ENCODE measurements at regions not wholly inside any gene's neighbourhood (a gene's known extent, or its start where the extent isn't known, plus 50 kb on each side); places are given as distances from the start of the nearest gene placed in this dataset.

GRCh38 chr1:82045221-82045620 is 244.5 kb downstream of the ADGRL2 start:
- TF ChIP-seq SIN3A (IDR thresholded peaks at IDR 0.05; ENCODE audit: borderline replicate concordance, insufficient read depth, low read length) (no peak), FOXP2 (optimal IDR thresholded peaks at IDR 0.05; ENCODE audit: borderline replicate concordance, extremely low read depth, extremely low read length, insufficient read depth) (no peak), TAF1 (IDR thresholded peaks at IDR 0.05; ENCODE audit: borderline replicate concordance, insufficient read depth, low read length) (no peak), POLR2AphosphoS5 (IDR thresholded peaks at IDR 0.05; ENCODE audit: low read depth, low read length) (no peak)
- TF ChIP-seq, protein P1, sequence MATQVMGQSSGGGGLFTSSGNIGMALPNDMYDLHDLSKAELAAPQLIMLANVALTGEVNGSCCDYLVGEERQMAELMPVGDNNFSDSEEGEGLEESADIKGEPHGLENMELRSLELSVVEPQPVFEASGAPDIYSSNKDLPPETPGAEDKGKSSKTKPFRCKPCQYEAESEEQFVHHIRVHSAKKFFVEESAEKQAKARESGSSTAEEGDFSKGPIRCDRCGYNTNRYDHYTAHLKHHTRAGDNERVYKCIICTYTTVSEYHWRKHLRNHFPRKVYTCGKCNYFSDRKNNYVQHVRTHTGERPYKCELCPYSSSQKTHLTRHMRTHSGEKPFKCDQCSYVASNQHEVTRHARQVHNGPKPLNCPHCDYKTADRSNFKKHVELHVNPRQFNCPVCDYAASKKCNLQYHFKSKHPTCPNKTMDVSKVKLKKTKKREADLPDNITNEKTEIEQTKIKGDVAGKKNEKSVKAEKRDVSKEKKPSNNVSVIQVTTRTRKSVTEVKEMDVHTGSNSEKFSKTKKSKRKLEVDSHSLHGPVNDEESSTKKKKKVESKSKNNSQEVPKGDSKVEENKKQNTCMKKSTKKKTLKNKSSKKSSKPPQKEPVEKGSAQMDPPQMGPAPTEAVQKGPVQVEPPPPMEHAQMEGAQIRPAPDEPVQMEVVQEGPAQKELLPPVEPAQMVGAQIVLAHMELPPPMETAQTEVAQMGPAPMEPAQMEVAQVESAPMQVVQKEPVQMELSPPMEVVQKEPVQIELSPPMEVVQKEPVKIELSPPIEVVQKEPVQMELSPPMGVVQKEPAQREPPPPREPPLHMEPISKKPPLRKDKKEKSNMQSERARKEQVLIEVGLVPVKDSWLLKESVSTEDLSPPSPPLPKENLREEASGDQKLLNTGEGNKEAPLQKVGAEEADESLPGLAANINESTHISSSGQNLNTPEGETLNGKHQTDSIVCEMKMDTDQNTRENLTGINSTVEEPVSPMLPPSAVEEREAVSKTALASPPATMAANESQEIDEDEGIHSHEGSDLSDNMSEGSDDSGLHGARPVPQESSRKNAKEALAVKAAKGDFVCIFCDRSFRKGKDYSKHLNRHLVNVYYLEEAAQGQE (IDR thresholded peaks at IDR 0.05; ENCODE audit: insufficient read depth in 1 of 2, low read depth in 2 of 2, low read length in 2 of 2): no peak

DNA sequence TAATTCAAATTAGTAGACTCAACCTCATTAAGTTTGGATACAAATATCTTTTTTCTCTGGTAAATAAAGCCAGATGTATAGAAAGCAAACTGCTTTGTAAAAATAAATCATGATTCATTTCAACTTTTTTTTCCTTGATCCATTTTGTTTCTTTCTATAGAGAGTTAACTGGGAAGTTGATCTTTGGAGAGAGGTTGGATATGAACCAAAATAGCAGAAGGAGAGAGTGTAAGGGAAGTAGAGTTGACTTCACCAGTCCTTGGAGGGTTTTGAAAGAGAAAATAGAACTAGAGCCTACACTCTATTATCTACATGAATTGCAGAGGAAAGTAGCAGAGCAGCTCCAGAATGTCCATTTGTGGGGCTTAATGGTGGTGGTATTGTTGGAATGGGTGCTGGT is 243.8 kb downstream of the ADGRL2 start:
- no peak for TF ChIP-seq SIN3A (IDR thresholded peaks at IDR 0.05; ENCODE audit: borderline replicate concordance, insufficient read depth, low read length)
- TF ChIP-seq POLR2AphosphoS5 (IDR thresholded peaks at IDR 0.05; ENCODE audit: low read depth, low read length): no peak
- TF ChIP-seq, protein P1 (IDR thresholded peaks at IDR 0.05; ENCODE audit: insufficient read depth in 1 of 2, low read depth in 2 of 2, low read length in 2 of 2): no peak
- TF ChIP-seq FOXP2 (optimal IDR thresholded peaks at IDR 0.05; ENCODE audit: borderline replicate concordance, extremely low read depth, extremely low read length, insufficient read depth): no peak
- no peak for TF ChIP-seq TAF1 (IDR thresholded peaks at IDR 0.05; ENCODE audit: borderline replicate concordance, insufficient read depth, low read length)

GRCh38 chr1:82044111-82044510 is 243.4 kb downstream of the ADGRL2 start:
- no peak for TF ChIP-seq TAF1 (IDR thresholded peaks at IDR 0.05; ENCODE audit: borderline replicate concordance, insufficient read depth, low read length)
- TF ChIP-seq, protein P1 (IDR thresholded peaks at IDR 0.05; ENCODE audit: insufficient read depth in 1 of 2, low read depth in 2 of 2, low read length in 2 of 2): no peak

DNA sequence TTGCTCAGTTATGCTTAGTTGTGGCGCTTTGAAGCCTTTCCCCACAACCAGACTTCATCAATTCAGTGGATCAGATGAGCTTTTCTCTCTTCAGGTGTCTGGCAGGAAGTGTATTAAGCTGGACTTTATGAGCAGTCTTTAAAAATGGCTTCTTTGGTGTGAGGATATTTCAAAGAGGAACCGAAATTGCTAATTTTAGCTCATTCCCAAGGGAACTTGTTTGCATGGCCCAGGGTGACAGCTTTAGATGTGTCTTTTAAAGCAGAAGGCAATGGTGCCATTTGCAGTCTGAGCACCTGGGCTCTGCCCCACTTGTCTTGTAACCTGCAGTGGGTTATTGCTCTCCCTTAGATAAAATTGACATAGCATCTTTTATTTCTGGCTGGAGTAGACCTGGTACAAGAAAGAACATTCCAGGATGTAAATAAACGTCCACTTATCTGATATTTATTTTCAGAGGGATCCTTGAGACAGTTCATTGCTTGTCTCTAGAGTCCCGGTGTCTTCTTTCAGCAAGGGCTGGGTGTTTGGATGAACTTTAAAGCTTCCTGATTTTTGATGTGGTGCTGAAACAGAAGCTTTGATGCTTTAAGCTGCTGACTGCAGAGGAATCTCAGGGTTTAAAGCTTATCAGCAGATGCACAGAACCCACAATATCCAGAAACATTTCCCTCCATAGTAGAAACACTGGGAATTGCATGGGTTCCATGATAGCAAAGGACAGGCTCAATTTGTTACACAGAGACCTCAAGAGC is 241.7 kb downstream of the ADGRL2 start:
- TF ChIP-seq, protein P1 (IDR thresholded peaks at IDR 0.05; ENCODE audit: insufficient read depth in 1 of 2, low read depth in 2 of 2, low read length in 2 of 2): no peak
- TF ChIP-seq FOXP2 (optimal IDR thresholded peaks at IDR 0.05; ENCODE audit: borderline replicate concordance, extremely low read depth, extremely low read length, insufficient read depth): no peak
- no peak for TF ChIP-seq TAF1 (IDR thresholded peaks at IDR 0.05; ENCODE audit: borderline replicate concordance, insufficient read depth, low read length)
- no peak for TF ChIP-seq SIN3A (IDR thresholded peaks at IDR 0.05; ENCODE audit: borderline replicate concordance, insufficient read depth, low read length)
- TF ChIP-seq POLR2AphosphoS5 (IDR thresholded peaks at IDR 0.05; ENCODE audit: low read depth, low read length): no peak
